OCI-LY3 (cell line): ENCODE measurements at regions not wholly inside any gene's neighbourhood (a gene's known extent, or its start where the extent isn't known, plus 50 kb on each side); places are given as distances from the start of the nearest gene placed in this dataset.
"Not testable (repeated sequence)": the region's sequence is repeated elsewhere in the genome, so short reads cannot be mapped to it uniquely, and the experiment has no call there.

ENCODE experiments used
- H2AFZ ChIP-seq: fragments of 200-600, 300-600 bp; shearing (Covaris generic); 2 replicates; pipeline ENCODE4 v1.6.0; 2014; ENCODE audit warnings: antibody characterized with exemption, low read depth, low read length
- H3K27ac ChIP-seq: fragments of 200-600, 300-600 bp; sonication (generic); 2 replicates; pipeline ENCODE4 v1.5.1; 2014; ENCODE audit warnings: mild to moderate bottlenecking, low read length, moderate library complexity, mixed read lengths
- H3K27me3 ChIP-seq: fragments of 200-600, 300-600 bp; sonication (generic); 2 replicates; pipeline ENCODE4 v1.6.1; 2014; ENCODE audit warnings: low read depth, low read length, mixed read lengths
- H3K36me3 ChIP-seq: fragments of 200-600, 300-600 bp; sonication (generic); replicated peaks from 2 replicates; pipeline ENCODE3; 2014; ENCODE audit warnings: low read depth, low read length, mixed read lengths
- H3K4me1 ChIP-seq: fragments of 300-600, 200-600 bp; sonication (generic); 2 replicates; pipeline ENCODE4 v1.6.1; 2014; ENCODE audit warnings: low read length, mixed read lengths
- H3K4me2 ChIP-seq: fragments of 200-600, 300-600 bp; sonication (generic); 2 replicates; pipeline ENCODE4 v1.6.1; 2014; ENCODE audit warnings: low read length, mixed read lengths
- H3K4me3 ChIP-seq: fragments of 300-600, 200-600 bp; sonication (generic); 2 replicates; pipeline ENCODE4 v1.5.1; 2014; ENCODE audit warnings: antibody characterized with exemption, mild to moderate bottlenecking, low read length, moderate library complexity
- H3K79me2 ChIP-seq: fragments of 300-600, 200-600 bp; shearing (Covaris generic); 2 replicates; pipeline ENCODE4 v1.6.1; 2014; ENCODE audit warnings: mild to moderate bottlenecking, low read length, mixed read lengths
- H3K9ac ChIP-seq: fragments of 300-600, 200-600 bp; shearing (Covaris generic); 2 replicates; pipeline ENCODE4 v1.6.0; 2014; ENCODE audit warnings: mild to moderate bottlenecking, low read length, moderate library complexity
- H3K9me3 ChIP-seq: fragments of 200-600, 300-600 bp; shearing (Covaris generic); 2 replicates; pipeline ENCODE4 v1.6.1; 2014; ENCODE audit warnings: low read length, mixed read lengths; ENCODE audit not compliant: insufficient read depth
- H4K20me1 ChIP-seq: fragments of 200-600, 300-600 bp; sonication (generic); 2 replicates; pipeline ENCODE4 v1.6.1; 2016; ENCODE audit warnings: low read length, mixed read lengths; ENCODE audit not compliant: insufficient read depth
- EZH2phosphoT487 ChIP-seq: fragments of 200-600 bp; shearing (Covaris generic); IDR thresholded peaks from 2 replicates; pipeline ENCODE4 v1.6.1; 2018; ENCODE audit warnings: antibody characterized with exemption, mixed run types, low read depth
- TF ChIP-seq, protein P1 (sequence below): fragments of 200-600, 300-600 bp; sonication (generic); IDR thresholded peaks from 2 replicates; pipeline ENCODE4 v1.5.1; 2014; ENCODE audit warnings: antibody characterized with exemption, low read length, low read depth

DNA sequence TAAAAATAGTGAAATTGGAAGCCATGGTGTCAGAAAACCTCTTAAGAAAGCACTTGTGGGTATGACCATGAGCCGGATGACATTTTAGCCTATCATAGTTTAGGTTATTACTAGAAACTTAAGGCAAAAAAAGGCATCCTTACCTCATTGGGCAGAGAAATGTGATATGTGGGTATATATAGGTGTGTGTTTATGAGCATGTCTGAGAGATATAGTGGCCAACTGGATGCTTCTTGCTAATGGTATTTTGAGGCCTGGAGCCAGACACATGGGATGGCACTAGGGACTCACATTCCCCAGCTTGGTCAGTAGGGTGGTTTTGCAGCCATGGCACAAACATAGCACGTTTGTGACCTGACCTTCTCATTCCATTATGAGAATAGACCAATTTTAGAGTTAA, 295.6 kb upstream of the MEF2C start:
- TF ChIP-seq EZH2phosphoT487, result no peak
- TF ChIP-seq, protein P1, sequence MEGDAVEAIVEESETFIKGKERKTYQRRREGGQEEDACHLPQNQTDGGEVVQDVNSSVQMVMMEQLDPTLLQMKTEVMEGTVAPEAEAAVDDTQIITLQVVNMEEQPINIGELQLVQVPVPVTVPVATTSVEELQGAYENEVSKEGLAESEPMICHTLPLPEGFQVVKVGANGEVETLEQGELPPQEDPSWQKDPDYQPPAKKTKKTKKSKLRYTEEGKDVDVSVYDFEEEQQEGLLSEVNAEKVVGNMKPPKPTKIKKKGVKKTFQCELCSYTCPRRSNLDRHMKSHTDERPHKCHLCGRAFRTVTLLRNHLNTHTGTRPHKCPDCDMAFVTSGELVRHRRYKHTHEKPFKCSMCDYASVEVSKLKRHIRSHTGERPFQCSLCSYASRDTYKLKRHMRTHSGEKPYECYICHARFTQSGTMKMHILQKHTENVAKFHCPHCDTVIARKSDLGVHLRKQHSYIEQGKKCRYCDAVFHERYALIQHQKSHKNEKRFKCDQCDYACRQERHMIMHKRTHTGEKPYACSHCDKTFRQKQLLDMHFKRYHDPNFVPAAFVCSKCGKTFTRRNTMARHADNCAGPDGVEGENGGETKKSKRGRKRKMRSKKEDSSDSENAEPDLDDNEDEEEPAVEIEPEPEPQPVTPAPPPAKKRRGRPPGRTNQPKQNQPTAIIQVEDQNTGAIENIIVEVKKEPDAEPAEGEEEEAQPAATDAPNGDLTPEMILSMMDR, result no peak
- Histone ChIP-seq H3K79me2 (no peaks in the 10 kb centered on the region), H3K4me2 (no peak overlapping the region), H3K9ac (no peak overlapping the region), H3K27me3 (no peaks in the 10 kb centered on the region), H2AFZ (no peak overlapping the region), H3K27ac (no peak overlapping the region), H3K4me3 (no peak overlapping the region), H4K20me1 (no peaks in the 10 kb centered on the region), H3K36me3 (no peaks in the 10 kb centered on the region), H3K4me1 (no peaks in the 10 kb centered on the region), H3K9me3 (no peaks in the 10 kb centered on the region)

DNA sequence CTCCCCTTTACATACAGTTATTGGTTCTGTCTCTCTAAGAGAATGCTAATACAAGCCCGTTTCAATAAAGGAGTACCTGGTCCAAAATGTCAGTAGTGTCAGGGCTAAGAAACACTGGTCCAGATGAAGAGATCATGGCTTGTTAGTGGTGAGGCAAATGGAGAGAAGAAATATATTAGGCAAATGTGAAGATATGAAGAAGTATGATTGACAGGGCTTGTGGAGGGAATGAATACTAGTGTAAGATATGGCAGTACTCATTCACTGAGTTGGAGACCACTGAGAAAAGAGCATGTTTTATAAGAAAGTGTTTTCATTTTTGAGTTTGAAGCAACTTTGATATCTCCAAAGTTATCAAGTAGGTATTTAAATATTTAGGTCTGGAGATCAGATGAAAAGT, 290.5 kb upstream of the MEF2C start:
- Histone ChIP-seq H4K20me1 (no peaks in the 10 kb centered on the region), H3K9ac (no peak overlapping the region)

GRCh38 chr5:89168766-89169165, 285.8 kb upstream of the MEF2C start:
- no peaks in the 10 kb centered on the region for H4K20me1 ChIP-seq
- no peak overlapping the region for H3K9ac ChIP-seq
- no peaks in the 10 kb centered on the region for H3K9me3 ChIP-seq
- no peak for TF ChIP-seq EZH2phosphoT487
- TF ChIP-seq, protein P1, result no peak
- H3K27ac ChIP-seq, result no peak overlapping the region
- H3K4me2 ChIP-seq, result no peak overlapping the region
- no peak overlapping the region for H3K4me3 ChIP-seq
- peaks cover 11% of the 10 kb centered on the region for H3K4me1 ChIP-seq
- no peak overlapping the region for H2AFZ ChIP-seq
- no peaks in the 10 kb centered on the region for H3K27me3 ChIP-seq
- H3K79me2 ChIP-seq, result no peaks in the 10 kb centered on the region
- H3K36me3 ChIP-seq, result no peaks in the 10 kb centered on the region

More for the DNA sequence above, 290.5 kb upstream of the MEF2C start:
- Histone ChIP-seq H3K79me2 (no peaks in the 10 kb centered on the region), H3K9me3 (no peaks in the 10 kb centered on the region), H3K27me3 (no peaks in the 10 kb centered on the region), H3K4me3 (no peak overlapping the region), H3K27ac (no peak overlapping the region), H2AFZ (no peak overlapping the region), H3K4me1 (peaks cover 8% of the 10 kb centered on the region), H3K4me2 (no peak overlapping the region), H3K36me3 (no peaks in the 10 kb centered on the region)
- TF ChIP-seq, protein P1, result no peak
- TF ChIP-seq EZH2phosphoT487, result no peak

DNA sequence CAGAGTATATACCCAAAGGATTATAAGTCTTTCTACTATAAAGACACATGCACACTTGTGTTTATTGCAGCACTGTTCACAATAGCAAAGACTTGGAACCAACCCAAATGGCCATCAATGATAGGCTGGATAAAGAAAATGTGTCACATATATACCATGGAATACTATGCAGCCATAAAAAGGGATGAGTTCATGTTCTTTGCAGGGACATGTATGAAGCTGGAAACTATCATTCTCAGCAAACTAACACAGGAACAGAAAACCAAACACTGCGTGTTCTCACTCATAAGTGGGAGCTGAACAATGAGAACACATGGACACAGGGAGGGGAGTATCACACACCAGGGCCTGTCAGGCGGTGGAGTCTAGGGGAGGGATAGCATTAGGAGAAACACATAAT, 281.7 kb upstream of the MEF2C start:
- not testable (repeated sequence) for H3K4me3 ChIP-seq, H4K20me1 ChIP-seq, H3K36me3 ChIP-seq, H3K79me2 ChIP-seq, H3K27ac ChIP-seq, H3K9me3 ChIP-seq, H3K4me2 ChIP-seq, H3K9ac ChIP-seq, H3K27me3 ChIP-seq, H2AFZ ChIP-seq
- peaks cover 11% of the 10 kb centered on the region for H3K4me1 ChIP-seq

GRCh38 chr5:89156226-89156625, 273.2 kb upstream of the MEF2C start:
- Histone ChIP-seq H3K79me2 (no peaks in the 10 kb centered on the region), H3K9me3 (no peaks in the 10 kb centered on the region), H3K4me2 (no peak overlapping the region), H3K36me3 (no peaks in the 10 kb centered on the region), H3K27me3 (no peaks in the 10 kb centered on the region), H3K27ac (no peak overlapping the region), H3K4me3 (no peak overlapping the region), H4K20me1 (no peaks in the 10 kb centered on the region), H2AFZ (no peak overlapping the region), H3K4me1 (no peaks in the 10 kb centered on the region), H3K9ac (no peak overlapping the region)
- no peak for TF ChIP-seq EZH2phosphoT487
- TF ChIP-seq, protein P1, result no peak
